Esophagus muscularis mucosa (tissue), 3 donors: ENCODE measurements at regions not wholly inside any gene's neighbourhood (a gene's known extent, or its start where the extent isn't known, plus 50 kb on each side); places are given as distances from the start of the nearest gene placed in this dataset.

Source experiments
- CTCF ChIP-seq, 3 experiments: fragments of 200-600 bp in 2 of 3; fragments of 450-650 bp in 1 of 3; sonication (generic) in 2 of 3; IDR thresholded peaks; one replicate each; pipeline ENCODE4 v1.5.1; 2017 to 2019; ENCODE audit warnings: antibody characterized with exemption in 3 of 3, mild to moderate bottlenecking in 2 of 3, moderate library complexity in 1 of 3
- POLR2A ChIP-seq: fragments of 450-650 bp; IDR thresholded peaks from one replicate; pipeline ENCODE4 v1.6.1; 2017; ENCODE audit warnings: antibody characterized with exemption, moderate library complexity, mild to moderate bottlenecking, low read depth

DNA sequence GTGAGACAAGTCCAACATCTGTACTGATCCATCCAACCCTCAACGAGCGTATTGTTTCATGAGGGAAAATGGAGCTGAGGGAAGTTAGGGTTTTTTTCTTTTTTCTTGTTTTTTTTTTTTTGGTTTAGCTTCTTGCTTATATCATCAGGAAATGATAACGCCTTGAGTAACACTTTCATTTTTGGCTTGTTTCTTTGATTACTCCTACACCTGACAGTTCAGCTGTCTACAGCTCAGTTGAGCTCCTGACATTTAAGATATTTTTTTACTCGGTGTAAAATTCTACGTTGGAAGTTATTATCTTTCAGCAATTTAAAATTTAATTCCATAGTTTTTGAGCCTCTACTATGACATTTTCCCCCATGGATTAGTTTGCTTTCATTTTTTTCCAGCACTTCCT, 691.0 kb upstream of the HTR2C start:
- TF ChIP-seq POLR2A = no peak
- no peak for TF ChIP-seq CTCF (IDR thresholded peaks at IDR 0.05)
